Lung (tissue), 11 donors: ENCODE measurements at regions not wholly inside any gene's neighbourhood (a gene's known extent, or its start where the extent isn't known, plus 50 kb on each side); places are given as distances from the start of the nearest gene placed in this dataset.
A peak's percentile ranks its signal among the peaks of the same experiment; 100 is the strongest.

Experiments
- ATAC-seq: fragments of 200-7000 bp; cut with Tn5 transposase; one replicate; pipeline ENCODE4 v1.9.1; 2020; ENCODE audit warnings: moderate number of reproducible peaks; ENCODE audit not compliant: insufficient read depth, low FRiP score
- DNase-seq, 3 donors: peaks; one replicate each; pipeline ENCODE4 v3.0.0-alpha.2; 2013 to 2017
- H3K27ac ChIP-seq, 2 donors: one replicate each; pipeline ENCODE4 v1.5.1; 2013; ENCODE audit warnings: mild to moderate bottlenecking in 2 of 2, moderate library complexity in 2 of 2, control low read depth in 1 of 2, inconsistent platforms in 1 of 2, low read depth in 1 of 2, low read length in 1 of 2
- H3K27me3 ChIP-seq, 3 donors: one replicate each; pipeline ENCODE4 v1.5.1; 2013; ENCODE audit warnings: low read length in 2 of 3; ENCODE audit not compliant: control insufficient read depth in 3 of 3, insufficient read depth in 3 of 3
- H3K36me3 ChIP-seq, 4 donors: one replicate each; pipeline ENCODE4 v1.5.1; 2013; ENCODE audit warnings: low read length in 4 of 4, mild to moderate bottlenecking in 1 of 4, moderate library complexity in 1 of 4; ENCODE audit not compliant: control insufficient read depth in 4 of 4, insufficient read depth in 4 of 4
- H3K4me1 ChIP-seq, 5 donors: one replicate each; pipeline ENCODE4 v1.5.1; 2013; ENCODE audit warnings: low read length in 5 of 5, mild to moderate bottlenecking in 2 of 5, moderate library complexity in 1 of 5; ENCODE audit not compliant: control insufficient read depth in 5 of 5, insufficient read depth in 5 of 5
- H3K4me3 ChIP-seq: one replicate; pipeline ENCODE4 v1.5.1; 2013; ENCODE audit warnings: mild to moderate bottlenecking, control low read depth, moderate library complexity
- H3K9ac ChIP-seq, 2 donors: one replicate each; pipeline ENCODE4 v1.5.1; 2013; ENCODE audit warnings: low read length in 2 of 2, control low read depth in 1 of 2; ENCODE audit not compliant: insufficient read depth in 1 of 2
- H3K9me3 ChIP-seq, 4 donors: one replicate each; pipeline ENCODE4 v1.5.1; 2013; ENCODE audit warnings: low read length in 3 of 4, mild to moderate bottlenecking in 1 of 4, moderate library complexity in 1 of 4; ENCODE audit not compliant: control insufficient read depth in 4 of 4, insufficient read depth in 3 of 4
- CTCF ChIP-seq: IDR thresholded peaks from 2 replicates; pipeline ENCODE4 v1.5.1; 2012; ENCODE audit warnings: mild to moderate bottlenecking; ENCODE audit errors: control extremely low read depth, extremely low read depth
- WGBS, 2 donors: extraction: QIAGEN DNeasy Blood & Tissue Kit; methylation state at CpG; one replicate each; pipeline ENCODE4 v1.1.7; 2013; 5-methylcytosine and 5-hydroxymethylcytosine counted together
- donor health status: control.
- donor health status: control.
- donor health status: Bipolar disorder and iron deficiency.
- donor health status: healthy.
- donor health status: DM: yes; HTN: yes; CAD: no.

- no peak for TF ChIP-seq CTCF
- no peak overlapping the region for H3K9ac ChIP-seq
- WGBS, 2 donors: 91 to 96% methylated on average over 1 of the region's 1 CpG
Measured at GRCh38 chr2:222351035-222351434, 52.2 kb upstream of the PAX3 start.

GRCh38 chr2:222352981-222353380 is 54.2 kb upstream of the PAX3 start:
- 78 to 88% methylated on average over 4 of the region's 4 CpGs for WGBS, 2 donors
- DNase-seq (peak in 1 of 3 donors; percentile 9), ATAC-seq (no peak)
- Histone ChIP-seq H3K36me3 (no peaks in the 10 kb centered on the region), H3K4me1 (peaks cover 0 to 5% (median 0%) of the 10 kb centered on the region in 5 donors), H3K9ac (no peak overlapping the region), H3K9me3 (no peaks in the 10 kb centered on the region), H3K27me3 (no peaks in the 10 kb centered on the region), H3K27ac (no peak overlapping the region), H3K4me3 (no peak overlapping the region)
- TF ChIP-seq CTCF: no peak

More at GRCh38 chr2:222351035-222351434, 52.2 kb upstream of the PAX3 start:
- DNase-seq: no peak
- H3K27ac ChIP-seq: no peak overlapping the region
- no peaks in the 10 kb centered on the region for H3K27me3 ChIP-seq
- H3K36me3 ChIP-seq: no peaks in the 10 kb centered on the region
- H3K9me3 ChIP-seq: no peaks in the 10 kb centered on the region
- no peak overlapping the region for H3K4me3 ChIP-seq
- ATAC-seq: no peak
- peaks cover 0 to 4% (median 0%) of the 10 kb centered on the region in 5 donors for H3K4me1 ChIP-seq

- no peaks in the 10 kb centered on the region for H3K9me3 ChIP-seq
- no peak overlapping the region for H3K9ac ChIP-seq
- H3K27ac ChIP-seq: no peak overlapping the region
- no peaks in the 10 kb centered on the region for H3K36me3 ChIP-seq
- no peak overlapping the region for H3K4me3 ChIP-seq
- DNase-seq (peak; percentile 48 to 80 (median 71)), ATAC-seq (no peak)
- no peak for TF ChIP-seq CTCF
- H3K27me3 ChIP-seq: no peaks in the 10 kb centered on the region
- peaks cover 0 to 7% (median 0%) of the 10 kb centered on the region in 5 donors for H3K4me1 ChIP-seq
- 40 to 49% methylated on average over 3 of the region's 3 CpGs for WGBS, 2 donors
Measured at GRCh38 chr2:222353993-222354392, 55.2 kb upstream of the PAX3 start.

- H3K4me3 ChIP-seq: no peak overlapping the region
- ATAC-seq: no peak
- H3K27me3 ChIP-seq: no peaks in the 10 kb centered on the region
- no peak for TF ChIP-seq CTCF
- H3K4me1 ChIP-seq: peaks cover 0 to 10% (median 0%) of the 10 kb centered on the region in 5 donors
- no peak overlapping the region for H3K27ac ChIP-seq
- DNase-seq: no peak
- H3K9ac ChIP-seq: no peak overlapping the region
- H3K9me3 ChIP-seq: no peaks in the 10 kb centered on the region
- no peaks in the 10 kb centered on the region for H3K36me3 ChIP-seq
Measured at GRCh38 chr2:222355860-222356259, 57.1 kb upstream of the PAX3 start.
